Large intestine (tissue), 3 donors: ENCODE measurements at regions not wholly inside any gene's neighbourhood (a gene's known extent, or its start where the extent isn't known, plus 50 kb on each side); places are given as distances from the start of the nearest gene placed in this dataset.

Experiments
- DNase-seq, 2 donors: peaks; one replicate each; pipeline versions ENCODE4 v3.0.0 to v3.0.0-alpha.2; 2013
- H3K27ac ChIP-seq: one replicate; pipeline ENCODE4 v1.5.1; 2013; ENCODE audit warnings: low read length
- H3K27me3 ChIP-seq: 2 replicates; pipeline ENCODE4 v1.6.1; 2013; ENCODE audit warnings: low read length; ENCODE audit not compliant: control insufficient read depth, insufficient read depth
- H3K36me3 ChIP-seq: 2 replicates; pipeline ENCODE4 v1.6.1; 2013; ENCODE audit warnings: low read length; ENCODE audit not compliant: control insufficient read depth, insufficient read depth
- H3K4me1 ChIP-seq: one replicate; pipeline ENCODE4 v1.6.1; 2013; ENCODE audit warnings: low read length; ENCODE audit not compliant: control insufficient read depth, insufficient read depth
- H3K4me3 ChIP-seq: one replicate; pipeline ENCODE4 v1.5.1; 2013; ENCODE audit warnings: low read length
- H3K9me3 ChIP-seq: one replicate; pipeline ENCODE4 v1.6.1; 2013; ENCODE audit warnings: mild to moderate bottlenecking, low read depth, low read length, moderate library complexity; ENCODE audit not compliant: control insufficient read depth
- WGBS: methylation state at CpG from one replicate; pipeline ENCODE4 v1.1.5; 2013; ENCODE audit warnings: low lambda C conversion rate; ENCODE audit not compliant: insufficient coverage; 5-methylcytosine and 5-hydroxymethylcytosine counted together

- DNase-seq = no peak
- no peak overlapping the region for H3K27ac ChIP-seq
- H3K9me3 ChIP-seq = no peaks in the 10 kb centered on the region
- H3K36me3 ChIP-seq = no peaks in the 10 kb centered on the region
- no CpG with 5 or more reads among the region's 3 CpGs for WGBS
- H3K27me3 ChIP-seq = no peaks in the 10 kb centered on the region
- no peak overlapping the region for H3K4me3 ChIP-seq
- peaks cover 4% of the 10 kb centered on the region for H3K4me1 ChIP-seq
Measured at GRCh38 chr2:220001751-220002150, 374.3 kb downstream of the SLC4A3 start.

- DNase-seq = no peak
- H3K27me3 ChIP-seq = no peaks in the 10 kb centered on the region
- no peaks in the 10 kb centered on the region for H3K9me3 ChIP-seq
- 97% methylated on average over 4 of the region's 4 CpGs for WGBS
- no peak overlapping the region for H3K4me3 ChIP-seq
- H3K4me1 ChIP-seq = peaks cover 4% of the 10 kb centered on the region
- no peak overlapping the region for H3K27ac ChIP-seq
- no peaks in the 10 kb centered on the region for H3K36me3 ChIP-seq
Measured at GRCh38 chr2:220002251-220002650, 374.8 kb downstream of the SLC4A3 start.

- WGBS = 78% methylated on average over 1 of the region's 3 CpGs
- Histone ChIP-seq H3K27ac (no peak overlapping the region), H3K36me3 (no peaks in the 10 kb centered on the region), H3K4me3 (no peak overlapping the region), H3K9me3 (no peaks in the 10 kb centered on the region), H3K4me1 (peaks cover 4% of the 10 kb centered on the region), H3K27me3 (no peaks in the 10 kb centered on the region)
- DNase-seq = no peak
Measured at GRCh38 chr2:220002699-220003098, 375.3 kb downstream of the SLC4A3 start.

GRCh38 chr2:220005362-220005761 is 377.9 kb downstream of the SLC4A3 start:
- 83% methylated on average over 2 of the region's 6 CpGs for WGBS
- Histone ChIP-seq H3K9me3 (no peaks in the 10 kb centered on the region), H3K4me3 (no peak overlapping the region), H3K4me1 (peaks cover 4% of the 10 kb centered on the region), H3K36me3 (no peaks in the 10 kb centered on the region), H3K27me3 (no peaks in the 10 kb centered on the region), H3K27ac (no peak overlapping the region)
- DNase-seq = no peak

DNA sequence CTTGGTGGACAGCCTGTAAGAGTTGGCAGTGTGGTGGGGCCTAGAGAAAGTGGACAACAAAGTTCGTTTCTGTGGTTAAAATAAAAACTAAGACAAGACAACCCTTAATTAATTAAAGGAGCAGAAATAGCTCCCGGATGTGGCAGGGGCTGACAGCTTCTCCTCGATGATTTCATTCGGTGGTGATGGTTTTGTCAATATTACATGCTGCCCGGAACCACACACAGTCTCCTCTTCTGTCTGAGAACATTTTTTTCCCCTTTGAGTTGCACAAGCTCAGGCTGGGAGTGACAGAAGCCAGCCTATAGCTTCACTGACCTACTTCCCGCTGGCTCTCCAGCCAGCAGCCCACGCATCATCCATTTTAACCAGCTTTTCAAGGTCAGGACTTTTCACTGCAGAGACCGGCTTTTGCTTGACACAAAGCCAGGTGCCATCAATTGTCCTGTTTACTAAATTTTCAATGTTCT is 378.8 kb downstream of the SLC4A3 start:
- DNase-seq = no peak
- no CpG with 5 or more reads among the region's 8 CpGs for WGBS
- H3K9me3 ChIP-seq = no peaks in the 10 kb centered on the region
- H3K27me3 ChIP-seq = no peaks in the 10 kb centered on the region
- H3K27ac ChIP-seq = no peak overlapping the region
- peaks cover 1% of the 10 kb centered on the region for H3K4me1 ChIP-seq
- no peaks in the 10 kb centered on the region for H3K36me3 ChIP-seq
- no peak overlapping the region for H3K4me3 ChIP-seq

DNA sequence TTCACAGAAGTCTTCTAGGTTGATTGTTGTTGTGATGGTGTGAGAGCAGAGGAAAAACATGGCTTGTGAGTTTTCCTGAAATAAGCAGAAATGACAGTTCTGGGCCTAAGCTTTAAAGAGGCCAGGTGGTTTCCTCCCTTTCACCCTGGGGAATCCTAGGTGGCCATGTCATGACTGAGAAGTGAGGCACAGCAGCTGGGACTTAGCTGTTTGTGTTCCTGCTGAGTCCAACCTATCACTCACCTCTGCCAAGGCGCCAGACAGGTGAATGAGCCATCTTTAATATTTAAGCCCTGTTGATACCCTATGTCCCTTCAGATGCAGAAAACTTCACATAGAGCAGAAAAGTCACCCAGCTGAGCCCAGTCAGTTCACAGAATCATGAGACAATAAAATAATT is 384.4 kb downstream of the SLC4A3 start:
- Histone ChIP-seq H3K4me3 (no peak overlapping the region), H3K4me1 (no peaks in the 10 kb centered on the region), H3K36me3 (no peaks in the 10 kb centered on the region), H3K27ac (no peak overlapping the region), H3K9me3 (no peaks in the 10 kb centered on the region), H3K27me3 (no peaks in the 10 kb centered on the region)
- no peak for DNase-seq
- no CpG with 5 or more reads among the region's 1 CpG for WGBS

DNA sequence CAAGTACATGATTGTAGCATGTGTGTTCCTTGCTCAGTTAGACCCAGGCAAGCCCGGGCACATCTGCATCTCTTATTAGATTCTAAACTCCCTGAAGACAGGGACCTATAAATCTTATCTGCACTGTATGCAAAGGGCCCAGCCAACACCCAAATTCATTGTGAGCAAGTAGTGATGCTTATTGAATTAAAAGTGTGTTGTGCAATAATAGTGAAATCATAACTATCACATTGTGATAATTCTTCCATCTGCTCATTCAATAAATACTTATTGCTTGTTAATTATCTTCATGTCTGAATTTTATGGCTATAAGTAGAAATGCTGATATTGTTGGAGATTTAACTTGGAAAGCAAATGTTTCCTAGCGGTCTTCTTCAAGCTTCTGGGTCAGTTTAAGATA is 387.5 kb downstream of the SLC4A3 start:
- DNase-seq = no peak
- H3K4me3 ChIP-seq = no peak overlapping the region
- no CpG with 5 or more reads among the region's 2 CpGs for WGBS
- no peak overlapping the region for H3K27ac ChIP-seq
- H3K9me3 ChIP-seq = no peaks in the 10 kb centered on the region
- no peaks in the 10 kb centered on the region for H3K27me3 ChIP-seq
- H3K36me3 ChIP-seq = no peaks in the 10 kb centered on the region
- H3K4me1 ChIP-seq = no peaks in the 10 kb centered on the region

DNA sequence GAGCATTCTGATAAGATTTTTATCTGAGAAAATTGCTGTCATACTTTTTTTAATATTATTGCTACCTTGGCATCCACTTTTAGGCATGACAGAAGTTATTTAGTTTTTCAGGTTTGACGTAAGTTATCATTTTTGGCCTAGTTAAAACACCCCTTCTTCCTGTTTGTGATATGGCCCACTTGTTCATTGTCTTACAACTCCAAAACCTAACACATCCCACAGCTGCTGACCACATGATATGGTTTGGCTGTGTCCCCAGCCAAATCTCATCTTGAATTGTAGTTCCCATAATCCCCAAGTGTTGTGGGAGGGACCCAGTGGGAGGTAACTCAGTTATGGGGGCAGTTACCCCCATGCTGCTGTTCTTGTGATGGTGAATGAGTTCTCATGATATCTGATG is 388.1 kb downstream of the SLC4A3 start:
- no peak overlapping the region for H3K4me3 ChIP-seq
- H3K27ac ChIP-seq = no peak overlapping the region
- no peaks in the 10 kb centered on the region for H3K9me3 ChIP-seq
- no CpG with 5 or more reads among the region's 1 CpG for WGBS
- H3K4me1 ChIP-seq = no peaks in the 10 kb centered on the region
- H3K36me3 ChIP-seq = no peaks in the 10 kb centered on the region
- no peaks in the 10 kb centered on the region for H3K27me3 ChIP-seq
- DNase-seq = no peak

DNA sequence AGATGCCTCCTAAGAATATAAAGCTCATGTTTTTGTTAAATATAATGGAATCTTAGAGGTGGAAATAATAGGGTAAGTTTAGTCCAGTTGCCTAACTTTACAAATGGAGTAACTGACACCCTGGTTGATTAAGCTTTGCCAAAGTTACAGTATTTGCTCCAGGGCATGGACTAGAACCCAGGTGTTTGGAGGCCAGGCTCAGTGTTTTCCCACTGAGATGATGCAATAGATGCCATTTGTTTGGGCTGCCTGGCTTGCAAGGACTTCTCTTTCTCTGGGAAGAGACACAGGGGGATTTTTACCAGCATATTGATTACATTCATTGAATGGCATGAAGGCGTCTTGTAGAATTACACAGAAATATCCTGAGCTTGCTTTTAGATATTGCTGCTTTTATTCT is 397.8 kb downstream of the SLC4A3 start:
- whole genome bisulfite sequencing = no CpG with 5 or more reads among the region's 1 CpG

DNA sequence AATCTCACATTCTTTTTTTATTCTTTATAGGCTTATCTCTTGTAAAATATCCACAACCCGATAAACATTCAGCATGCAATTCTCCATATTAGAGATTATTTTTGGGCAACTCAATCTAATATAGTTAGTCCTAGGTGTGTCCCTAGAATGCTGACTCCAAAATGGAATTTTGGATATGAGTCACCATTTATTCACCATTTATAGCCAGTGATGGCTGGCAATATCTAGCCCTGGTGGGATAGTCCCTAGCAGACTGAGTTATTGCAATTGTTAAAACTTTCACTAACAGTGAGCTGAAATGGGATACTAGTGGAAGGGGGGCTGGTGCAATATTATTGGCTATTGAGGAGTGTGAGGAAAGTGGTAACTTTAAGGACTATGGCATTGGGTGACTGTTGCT is 401.6 kb downstream of the SLC4A3 start:
- H3K4me3 ChIP-seq = no peak overlapping the region
- H3K27ac ChIP-seq = no peak overlapping the region
- H3K4me1 ChIP-seq = no peaks in the 10 kb centered on the region
- H3K27me3 ChIP-seq = no peaks in the 10 kb centered on the region
- WGBS = 100% methylated on average over 1 of the region's 1 CpG
- no peaks in the 10 kb centered on the region for H3K36me3 ChIP-seq
- DNase-seq = no peak
- H3K9me3 ChIP-seq = no peaks in the 10 kb centered on the region

More for the DNA sequence above, 397.8 kb downstream of the SLC4A3 start:
- Histone ChIP-seq H3K27ac (no peak overlapping the region), H3K36me3 (no peaks in the 10 kb centered on the region), H3K27me3 (no peaks in the 10 kb centered on the region), H3K4me3 (no peak overlapping the region), H3K9me3 (no peaks in the 10 kb centered on the region), H3K4me1 (no peaks in the 10 kb centered on the region)
- DNase-seq = no peak

DNA sequence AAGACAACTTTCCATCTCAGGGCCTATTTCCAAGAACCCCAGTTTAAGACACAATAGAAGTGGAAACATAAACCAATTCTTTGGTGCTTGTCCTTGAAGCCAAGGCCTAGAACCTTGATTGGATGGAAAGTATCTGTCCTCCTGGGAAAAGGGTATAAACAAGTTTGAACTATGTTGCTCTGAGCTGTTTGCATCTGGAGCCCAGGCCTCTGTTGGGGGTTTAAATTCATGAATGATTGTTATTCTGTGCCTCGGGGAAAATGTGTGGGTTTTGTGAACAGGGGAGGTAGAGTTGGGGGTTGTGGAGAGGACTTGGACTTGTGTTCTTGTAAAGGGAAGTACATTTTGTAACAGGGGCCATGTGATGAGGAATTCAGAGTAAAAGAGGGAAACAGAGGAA is 406.1 kb downstream of the SLC4A3 start:
- no peaks in the 10 kb centered on the region for H3K36me3 ChIP-seq
- H3K4me3 ChIP-seq = no peak overlapping the region
- H3K4me1 ChIP-seq = no peaks in the 10 kb centered on the region
- DNase-seq = no peak
- H3K27ac ChIP-seq = no peak overlapping the region
- H3K9me3 ChIP-seq = no peaks in the 10 kb centered on the region
- WGBS = no CpG with 5 or more reads among the region's 1 CpG
- H3K27me3 ChIP-seq = no peaks in the 10 kb centered on the region
